Breast epithelium (tissue), 3 donors: ENCODE measurements at regions not wholly inside any gene's neighbourhood (a gene's known extent, or its start where the extent isn't known, plus 50 kb on each side); places are given as distances from the start of the nearest gene placed in this dataset.

Experiments used
- CTCF ChIP-seq, 3 donors: fragments of 450-650 bp; IDR thresholded peaks; one replicate each; pipeline ENCODE4 v1.5.1; 2016 to 2017; ENCODE audit warnings: antibody characterized with exemption in 3 of 3, mild to moderate bottlenecking in 3 of 3, moderate library complexity in 3 of 3
- POLR2AphosphoS5 ChIP-seq, 3 donors: sonication (generic); formaldehyde crosslinking; IDR thresholded peaks; one replicate each; pipeline ENCODE4 v1.6.1; 2017; ENCODE audit warnings: antibody characterized with exemption in 3 of 3

GRCh38 chr3:95886616-95887015, 927.8 kb upstream of the EPHA6 start:
- TF ChIP-seq CTCF (IDR thresholded peaks at IDR 0.05) (no peak), POLR2AphosphoS5 (IDR thresholded peaks at IDR 0.05) (no peak)
